ENCODE measurements at regions not wholly inside any gene's neighbourhood (a gene's known extent, or its start where the extent isn't known, plus 50 kb on each side); places are given as distances from the start of the nearest gene placed in this dataset.

DNA sequence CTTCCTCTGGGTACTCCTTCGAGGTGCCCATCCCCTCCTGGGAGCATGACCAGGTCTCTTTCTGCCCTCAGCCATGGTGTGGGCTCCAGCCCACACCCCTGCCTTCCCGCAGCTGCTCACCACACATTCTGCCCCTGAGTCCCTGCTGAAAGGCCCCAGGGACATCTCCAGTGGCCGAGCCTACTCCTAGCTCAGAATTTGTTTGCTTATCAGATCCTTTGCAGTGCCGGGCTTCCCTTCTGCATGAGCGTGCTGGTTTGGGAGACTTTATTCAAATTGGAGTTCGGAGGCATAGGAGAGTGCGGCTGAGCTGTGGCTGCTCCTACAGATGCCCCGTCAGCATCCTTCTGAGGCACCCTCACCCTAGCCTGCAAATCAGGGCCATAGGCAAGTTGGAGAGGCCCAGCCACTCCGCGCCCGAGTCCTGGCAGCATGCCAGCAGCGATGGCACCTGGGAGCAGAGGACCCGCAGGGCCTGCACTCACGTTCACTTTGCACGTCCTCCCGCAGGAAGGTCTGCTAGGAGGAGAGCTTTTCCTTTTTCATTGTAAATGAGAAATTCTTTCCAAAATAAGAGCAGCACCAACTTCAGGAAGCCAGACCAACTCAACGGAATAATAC is 327.3 kb downstream of the QKI start:
- TF ChIP-seq, protein P1, sequence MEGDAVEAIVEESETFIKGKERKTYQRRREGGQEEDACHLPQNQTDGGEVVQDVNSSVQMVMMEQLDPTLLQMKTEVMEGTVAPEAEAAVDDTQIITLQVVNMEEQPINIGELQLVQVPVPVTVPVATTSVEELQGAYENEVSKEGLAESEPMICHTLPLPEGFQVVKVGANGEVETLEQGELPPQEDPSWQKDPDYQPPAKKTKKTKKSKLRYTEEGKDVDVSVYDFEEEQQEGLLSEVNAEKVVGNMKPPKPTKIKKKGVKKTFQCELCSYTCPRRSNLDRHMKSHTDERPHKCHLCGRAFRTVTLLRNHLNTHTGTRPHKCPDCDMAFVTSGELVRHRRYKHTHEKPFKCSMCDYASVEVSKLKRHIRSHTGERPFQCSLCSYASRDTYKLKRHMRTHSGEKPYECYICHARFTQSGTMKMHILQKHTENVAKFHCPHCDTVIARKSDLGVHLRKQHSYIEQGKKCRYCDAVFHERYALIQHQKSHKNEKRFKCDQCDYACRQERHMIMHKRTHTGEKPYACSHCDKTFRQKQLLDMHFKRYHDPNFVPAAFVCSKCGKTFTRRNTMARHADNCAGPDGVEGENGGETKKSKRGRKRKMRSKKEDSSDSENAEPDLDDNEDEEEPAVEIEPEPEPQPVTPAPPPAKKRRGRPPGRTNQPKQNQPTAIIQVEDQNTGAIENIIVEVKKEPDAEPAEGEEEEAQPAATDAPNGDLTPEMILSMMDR (IDR thresholded peaks at IDR 0.05; ENCODE audit: control insufficient read depth, insufficient read depth, low read depth, low read length, missing control alignments), result no peak
- DNase-seq (ENCODE audit: low read depth), result no peak
- no peak overlapping the region for H3K4me3 ChIP-seq (ENCODE audit: control insufficient read depth, low read depth, low read length)

DNA sequence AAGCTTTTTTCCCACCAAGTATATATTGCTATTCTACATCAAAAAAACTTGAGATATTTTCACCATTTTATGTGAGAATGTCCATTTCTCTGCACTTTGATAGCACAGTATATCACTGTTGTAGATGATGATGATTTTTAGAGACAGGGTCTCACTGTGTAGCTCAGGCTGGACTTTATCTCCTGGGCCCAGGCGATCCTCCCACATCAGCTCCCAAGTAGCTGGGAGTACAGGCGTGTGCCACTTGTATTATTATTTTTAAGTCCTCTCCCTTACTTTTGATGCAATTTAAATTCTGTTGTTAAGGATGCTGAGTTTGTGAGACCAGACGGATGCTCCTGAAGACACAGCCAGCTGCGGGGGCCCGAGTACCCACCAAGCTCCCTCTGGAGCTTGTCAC is 326.8 kb downstream of the QKI start:
- TF ChIP-seq, protein P1 (IDR thresholded peaks at IDR 0.05; ENCODE audit: control insufficient read depth, insufficient read depth, low read depth, low read length, missing control alignments), result no peak
- no peak for DNase-seq (ENCODE audit: low read depth)
- H3K4me3 ChIP-seq (ENCODE audit: control insufficient read depth, low read depth, low read length), result no peak overlapping the region

DNA sequence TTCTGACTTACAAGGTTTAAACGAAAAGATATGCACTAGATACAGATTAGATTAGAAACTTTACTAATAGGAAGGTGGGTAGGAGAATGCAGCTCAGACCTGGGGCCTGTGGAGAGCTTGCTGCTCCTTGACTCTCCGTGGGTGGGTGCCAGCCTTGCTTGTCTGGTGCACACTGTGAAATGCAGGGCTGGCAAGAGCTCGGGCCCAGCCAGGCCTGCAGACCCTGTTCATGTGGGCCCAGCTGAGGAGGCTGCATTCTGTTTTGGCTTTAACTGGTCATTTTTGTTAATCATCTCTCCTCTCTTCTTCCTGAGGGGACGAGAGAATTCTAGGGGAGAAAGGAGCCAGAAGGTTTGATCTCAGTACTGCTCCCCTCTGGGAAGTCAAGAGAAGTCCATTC is 325.4 kb downstream of the QKI start:
- TF ChIP-seq, protein P1 (IDR thresholded peaks at IDR 0.05; ENCODE audit: control insufficient read depth, insufficient read depth, low read depth, low read length, missing control alignments), result no peak
- H3K4me3 ChIP-seq (ENCODE audit: control insufficient read depth, low read depth, low read length), result no peak overlapping the region
- DNase-seq (ENCODE audit: low read depth), result no peak

DNA sequence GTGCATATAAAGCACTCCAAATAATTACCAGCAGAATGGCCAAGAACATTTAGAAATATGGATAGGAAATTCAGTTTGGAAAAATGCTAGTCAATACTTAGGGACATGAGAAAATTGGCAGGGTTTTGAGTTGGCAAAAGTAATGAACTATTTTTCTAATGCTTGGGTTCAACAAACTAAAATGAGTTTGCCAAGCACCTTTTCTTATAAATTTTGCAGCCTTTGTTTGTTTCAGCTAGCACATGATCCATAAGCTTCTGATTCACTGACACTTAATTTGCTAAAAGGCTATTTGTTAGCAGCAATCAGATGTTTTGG is 324.8 kb downstream of the QKI start:
- TF ChIP-seq, protein P1 (IDR thresholded peaks at IDR 0.05; ENCODE audit: control insufficient read depth, insufficient read depth, low read depth, low read length, missing control alignments), result no peak
- DNase-seq (ENCODE audit: low read depth), result no peak
- no peak overlapping the region for H3K4me3 ChIP-seq (ENCODE audit: control insufficient read depth, low read depth, low read length)

DNA sequence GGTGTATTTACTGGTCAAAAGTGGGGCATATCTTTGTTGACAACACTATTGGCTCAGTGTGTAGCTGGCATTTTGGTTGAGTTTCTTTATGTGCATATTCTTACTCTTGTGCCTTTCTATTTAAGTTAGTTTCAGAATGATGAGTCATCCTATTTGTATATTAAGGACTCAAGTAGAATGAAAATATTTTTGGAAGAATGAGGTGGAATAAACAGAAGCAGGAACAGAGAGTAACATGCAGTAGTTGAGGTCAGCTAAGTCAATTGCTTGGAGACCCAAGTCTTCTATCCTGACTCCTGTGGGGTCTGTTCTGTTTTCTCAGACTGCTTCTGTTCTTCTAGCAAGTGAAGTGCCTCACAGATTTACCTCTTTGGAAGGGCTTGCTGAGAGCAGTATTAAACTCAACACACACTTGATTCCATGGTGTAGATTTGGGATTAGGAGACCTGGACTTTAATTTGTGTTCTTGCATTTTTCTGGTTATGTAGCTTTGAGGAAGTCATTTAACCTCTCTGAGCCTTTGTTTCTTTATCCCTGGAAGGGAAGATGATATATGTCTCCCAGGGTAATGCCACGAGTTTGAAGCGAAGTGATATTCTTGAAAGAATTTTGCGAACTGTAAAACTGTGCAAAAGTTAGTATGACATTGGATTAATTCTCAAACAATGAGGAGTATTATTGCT is 324.3 kb downstream of the QKI start:
- H3K4me3 ChIP-seq (ENCODE audit: control insufficient read depth, low read depth, low read length), result no peak overlapping the region
- TF ChIP-seq, protein P1 (IDR thresholded peaks at IDR 0.05; ENCODE audit: control insufficient read depth, insufficient read depth, low read depth, low read length, missing control alignments), result no peak
- DNase-seq (ENCODE audit: low read depth), result no peak

DNA sequence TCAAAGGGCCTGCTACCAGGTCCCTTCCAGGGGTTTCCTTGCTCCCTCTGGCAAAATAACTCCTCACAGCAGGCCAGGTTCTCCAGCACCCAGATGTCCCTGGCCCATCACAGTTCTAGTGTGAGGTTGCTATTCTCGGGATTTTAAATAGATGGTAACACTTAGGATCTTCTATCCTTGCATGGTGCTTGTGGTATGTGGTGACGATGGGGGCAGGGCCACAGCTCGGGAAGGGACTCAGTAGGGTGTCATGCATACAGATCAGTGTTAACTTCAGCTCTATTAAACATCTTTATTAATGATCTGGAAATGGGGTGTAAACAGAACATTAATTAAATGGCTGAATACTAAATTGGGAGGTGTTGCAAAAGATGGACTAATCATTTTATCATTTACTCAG is 323.8 kb downstream of the QKI start:
- DNase-seq (ENCODE audit: low read depth), result no peak
- TF ChIP-seq, protein P1 (IDR thresholded peaks at IDR 0.05; ENCODE audit: control insufficient read depth, insufficient read depth, low read depth, low read length, missing control alignments), result no peak
- no peak overlapping the region for H3K4me3 ChIP-seq (ENCODE audit: control insufficient read depth, low read depth, low read length)

Measured in AG09309 (cell line).